Mesendoderm (in vitro differentiated cells): ENCODE measurements at regions not wholly inside any gene's neighbourhood (a gene's known extent, or its start where the extent isn't known, plus 50 kb on each side); places are given as distances from the start of the nearest gene placed in this dataset.
"Not testable (repeated sequence)": the region's sequence is repeated elsewhere in the genome, so short reads cannot be mapped to it uniquely, and the experiment has no call there.

Source experiments
- DNase-seq: peaks from one replicate; pipeline ENCODE4 v3.0.0; 2013
- H2AK5ac ChIP-seq: 2 replicates; pipeline ENCODE4 v1.6.1; 2013; ENCODE audit warnings: low read length, inconsistent platforms
- H2BK120ac ChIP-seq: 2 replicates; pipeline ENCODE4 v1.6.1; 2013; ENCODE audit warnings: low read depth, mild to moderate bottlenecking, low read length, moderate library complexity, mixed read lengths
- H2BK15ac ChIP-seq: replicated peaks from 2 replicates; pipeline ENCODE4 v1.6.1; 2013; ENCODE audit warnings: low read depth, mild to moderate bottlenecking, moderate library complexity
- H2BK5ac ChIP-seq: 2 replicates; pipeline ENCODE4 v1.6.1; 2013; ENCODE audit warnings: low read length, inconsistent platforms
- H3K18ac ChIP-seq: 2 replicates; pipeline ENCODE4 v1.6.1; 2013; ENCODE audit warnings: mild to moderate bottlenecking, low read length, mixed read lengths
- H3K23ac ChIP-seq: one replicate; pipeline ENCODE4 v1.6.1; 2013; ENCODE audit warnings: low read length
- H3K27ac ChIP-seq: 2 replicates; pipeline ENCODE4 v1.5.1; 2013; ENCODE audit warnings: low read depth, mild to moderate bottlenecking, inconsistent platforms, low read length, moderate library complexity
- H3K27me3 ChIP-seq: 2 replicates; pipeline ENCODE4 v1.6.1; 2013; ENCODE audit warnings: low read length, control low read depth, mild to moderate bottlenecking, inconsistent platforms; ENCODE audit not compliant: insufficient read depth, poor library complexity
- H3K36me3 ChIP-seq: 2 replicates; pipeline ENCODE4 v1.6.1; 2013; ENCODE audit warnings: low read length, inconsistent platforms; ENCODE audit not compliant: control insufficient read depth, insufficient read depth
- H3K4ac ChIP-seq: one replicate; pipeline ENCODE4 v1.6.1; 2013; ENCODE audit warnings: low read depth, mild to moderate bottlenecking, low read length, moderate library complexity
- H3K4me1 ChIP-seq: 2 replicates; pipeline ENCODE4 v1.6.1; 2013; ENCODE audit warnings: low read depth, low read length, inconsistent platforms; ENCODE audit not compliant: control insufficient read depth
- H3K4me2 ChIP-seq: 2 replicates; pipeline ENCODE4 v1.6.1; 2013; ENCODE audit warnings: low read length
- H3K4me3 ChIP-seq: 2 replicates; pipeline ENCODE4 v1.5.1; 2013; ENCODE audit warnings: mild to moderate bottlenecking, low read length
- H3K56ac ChIP-seq: one replicate; pipeline ENCODE4 v1.6.1; 2013; ENCODE audit warnings: low read length
- H3K79me1 ChIP-seq: 2 replicates; pipeline ENCODE4 v1.6.1; 2013; ENCODE audit warnings: low read length, inconsistent platforms
- H3K79me2 ChIP-seq: 2 replicates; pipeline ENCODE4 v1.6.1; 2013; ENCODE audit warnings: mild to moderate bottlenecking, low read length; ENCODE audit not compliant: control insufficient read depth, insufficient read depth
- H3K9ac ChIP-seq: 2 replicates; pipeline ENCODE4 v1.6.1; 2013; ENCODE audit warnings: low read length, inconsistent platforms
- H4K5ac ChIP-seq: one replicate; pipeline ENCODE4 v1.6.1; 2013; ENCODE audit warnings: low read length
- H4K8ac ChIP-seq: one replicate; pipeline ENCODE4 v1.6.1; 2013; ENCODE audit warnings: low read depth, mild to moderate bottlenecking, control low read depth, low read length, moderate library complexity
- WGBS: extraction: QIAGEN DNeasy Blood & Tissue Kit; methylation state at CpG from one replicate; pipeline ENCODE4 v1.1.7; 2013; ENCODE audit warnings: low lambda C conversion rate, missing lambda C conversion rate; ENCODE audit not compliant: insufficient coverage; ENCODE audit errors: extremely low coverage; 5-methylcytosine and 5-hydroxymethylcytosine counted together

DNA sequence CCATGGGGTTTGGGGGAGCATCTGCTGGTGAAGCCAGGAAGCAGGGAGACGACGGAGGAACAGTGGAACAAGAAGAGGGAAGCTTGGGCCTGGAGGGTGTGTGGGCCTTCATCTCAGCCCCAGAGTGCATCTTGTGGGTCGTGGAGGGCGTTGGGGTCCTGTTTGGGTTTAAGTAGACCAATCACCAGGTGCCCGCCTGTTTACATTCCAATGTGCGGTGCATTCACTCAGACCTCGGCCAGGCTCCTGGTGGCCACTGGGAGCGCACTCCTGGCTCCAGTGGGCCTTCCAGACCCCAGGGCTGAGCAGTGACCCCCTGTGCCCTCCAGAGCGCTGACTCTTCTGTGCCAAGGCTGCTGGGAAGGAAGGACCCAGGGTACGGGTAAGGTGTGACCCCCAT is 293.7 kb downstream of the NDUFA10 start:
- no peaks in the 10 kb centered on the region for H3K79me1 ChIP-seq
- H2BK5ac ChIP-seq = no peak overlapping the region
- no peaks in the 10 kb centered on the region for H3K36me3 ChIP-seq
- H3K4ac ChIP-seq = no peak overlapping the region
- H4K5ac ChIP-seq = no peak overlapping the region
- H2AK5ac ChIP-seq = no peak overlapping the region
- no peak overlapping the region for H3K56ac ChIP-seq
- no peak overlapping the region for H2BK15ac ChIP-seq
- no peak overlapping the region for H3K18ac ChIP-seq
- H3K79me2 ChIP-seq = no peaks in the 10 kb centered on the region
- no peaks in the 10 kb centered on the region for H3K27me3 ChIP-seq
- H3K4me1 ChIP-seq = no peaks in the 10 kb centered on the region
- no peak overlapping the region for H3K23ac ChIP-seq
- peak; percentile 19 for DNase-seq
- H4K8ac ChIP-seq = no peak overlapping the region
- no peak overlapping the region for H2BK120ac ChIP-seq
- H3K9ac ChIP-seq = no peak overlapping the region
- no peak overlapping the region for H3K27ac ChIP-seq
- no CpG with 5 or more reads among the region's 10 CpGs for WGBS
- no peak overlapping the region for H3K4me3 ChIP-seq
- H3K4me2 ChIP-seq = no peak overlapping the region

DNA sequence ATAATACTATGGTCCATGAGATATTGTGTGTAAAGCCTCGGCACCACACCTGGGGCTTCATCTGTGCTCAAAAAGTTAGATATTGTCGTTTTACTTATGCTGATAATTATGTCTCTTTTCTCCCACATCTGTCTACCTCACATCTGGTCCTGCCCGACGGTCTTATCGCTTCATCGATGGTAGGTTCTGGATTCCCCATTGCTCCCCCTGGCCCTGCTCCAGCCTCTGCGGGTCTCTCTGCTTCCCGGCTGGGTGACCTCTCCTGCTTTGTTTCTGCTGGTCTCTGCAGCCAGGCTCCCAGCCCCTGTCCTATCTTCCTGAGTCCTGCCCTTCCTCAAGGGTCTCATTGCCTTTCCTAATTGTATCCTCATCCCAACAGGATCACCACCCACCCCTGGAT is 294.2 kb downstream of the NDUFA10 start:
- Histone ChIP-seq H3K4ac (no peak overlapping the region), H3K4me1 (no peaks in the 10 kb centered on the region), H3K4me3 (no peak overlapping the region), H2AK5ac (no peak overlapping the region), H4K5ac (no peak overlapping the region), H2BK5ac (no peak overlapping the region), H3K23ac (no peak overlapping the region), H3K27me3 (no peaks in the 10 kb centered on the region), H3K9ac (no peak overlapping the region), H2BK120ac (no peak overlapping the region), H3K79me1 (no peaks in the 10 kb centered on the region), H3K18ac (no peak overlapping the region), H2BK15ac (no peak overlapping the region), H3K4me2 (no peak overlapping the region), H3K27ac (no peak overlapping the region), H3K79me2 (no peaks in the 10 kb centered on the region), H3K56ac (no peak overlapping the region), H4K8ac (no peak overlapping the region), H3K36me3 (no peaks in the 10 kb centered on the region)
- no CpG with 5 or more reads among the region's 8 CpGs for WGBS
- no peak for DNase-seq

DNA sequence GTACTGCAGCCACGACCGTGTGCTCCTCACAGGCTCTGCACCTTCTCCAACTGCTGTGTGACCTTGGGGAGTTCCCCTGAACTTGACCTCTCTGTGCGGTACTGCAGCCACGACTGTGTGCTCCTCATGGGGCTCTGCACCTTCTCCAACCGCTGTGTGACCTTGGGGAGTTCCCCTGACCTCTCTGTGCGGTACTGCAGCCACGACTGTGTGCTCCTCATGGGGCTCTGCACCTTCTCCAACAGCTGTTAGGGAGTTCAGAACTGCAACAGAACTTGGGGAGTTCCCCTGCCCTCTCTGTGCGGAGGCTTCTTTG is 294.6 kb downstream of the NDUFA10 start:
- H3K4me2 ChIP-seq = not testable (repeated sequence)
- WGBS = no CpG with 5 or more reads among the region's 8 CpGs

DNA sequence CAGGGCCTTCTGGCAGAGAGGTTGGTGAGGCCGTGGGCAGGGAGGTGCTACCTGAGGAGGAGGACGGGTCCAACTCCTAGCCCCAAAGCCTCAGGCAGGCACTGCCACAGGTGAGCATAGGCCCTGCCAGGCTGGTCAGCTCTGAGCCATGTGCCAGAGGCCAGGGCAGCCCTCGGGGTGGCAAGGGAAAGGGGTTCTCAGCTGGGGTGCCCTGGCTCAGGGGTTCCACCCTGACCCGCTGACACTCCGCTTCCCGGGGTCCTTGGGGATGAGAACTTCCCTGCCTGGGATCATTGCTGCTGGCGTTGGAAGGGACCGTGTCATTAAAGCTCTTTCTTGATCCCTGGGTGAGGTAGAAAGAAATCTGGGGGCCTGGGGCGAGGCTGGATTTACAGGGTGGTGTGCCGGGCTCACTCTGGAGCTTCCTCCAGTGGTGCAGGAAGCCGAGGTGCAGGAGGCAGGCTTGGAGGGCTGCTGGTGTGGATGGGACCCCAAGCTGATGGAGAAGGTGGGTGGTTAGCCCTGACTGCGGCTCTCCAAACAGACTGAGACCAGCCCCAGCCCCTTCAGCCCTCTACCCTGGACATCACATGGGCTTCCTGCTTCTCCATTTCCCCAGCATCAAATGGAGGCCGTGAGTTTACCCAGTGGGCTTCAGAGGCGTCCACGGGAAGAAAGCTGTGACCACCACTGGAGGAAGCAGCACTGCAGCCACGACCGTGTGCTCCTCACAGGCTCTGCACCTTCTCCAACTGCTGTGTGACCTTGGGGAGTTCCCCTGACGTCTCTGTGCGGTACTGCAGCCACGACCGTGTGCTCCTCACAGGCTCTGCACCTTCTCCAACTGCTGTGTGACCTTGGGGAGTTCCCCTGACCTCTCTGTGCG is 295.2 kb downstream of the NDUFA10 start:
- Histone ChIP-seq H3K18ac (no peak overlapping the region), H3K4me1 (no peaks in the 10 kb centered on the region), H2BK5ac (no peak overlapping the region), H3K4ac (no peak overlapping the region), H4K5ac (no peak overlapping the region), H3K4me3 (no peak overlapping the region), H2BK120ac (no peak overlapping the region), H3K23ac (no peak overlapping the region), H3K79me1 (no peaks in the 10 kb centered on the region), H3K4me2 (no peak overlapping the region), H3K27ac (no peak overlapping the region), H2BK15ac (no peak overlapping the region), H3K9ac (no peak overlapping the region), H3K36me3 (no peaks in the 10 kb centered on the region), H2AK5ac (no peak overlapping the region), H3K79me2 (no peaks in the 10 kb centered on the region), H3K56ac (no peak overlapping the region), H3K27me3 (no peaks in the 10 kb centered on the region), H4K8ac (no peak overlapping the region)
- no CpG with 5 or more reads among the region's 22 CpGs for WGBS
- no peak for DNase-seq

More for the DNA sequence above, 294.6 kb downstream of the NDUFA10 start:
- not testable (repeated sequence) for H3K79me2 ChIP-seq, H3K4me3 ChIP-seq, H3K79me1 ChIP-seq, H3K4me1 ChIP-seq, H2BK15ac ChIP-seq, H3K56ac ChIP-seq, H4K8ac ChIP-seq, H3K27me3 ChIP-seq, H4K5ac ChIP-seq, H3K27ac ChIP-seq, H3K9ac ChIP-seq, H3K18ac ChIP-seq, H3K36me3 ChIP-seq, H2BK120ac ChIP-seq, H2BK5ac ChIP-seq, H3K23ac ChIP-seq, H3K4ac ChIP-seq, H2AK5ac ChIP-seq, DNase-seq

DNA sequence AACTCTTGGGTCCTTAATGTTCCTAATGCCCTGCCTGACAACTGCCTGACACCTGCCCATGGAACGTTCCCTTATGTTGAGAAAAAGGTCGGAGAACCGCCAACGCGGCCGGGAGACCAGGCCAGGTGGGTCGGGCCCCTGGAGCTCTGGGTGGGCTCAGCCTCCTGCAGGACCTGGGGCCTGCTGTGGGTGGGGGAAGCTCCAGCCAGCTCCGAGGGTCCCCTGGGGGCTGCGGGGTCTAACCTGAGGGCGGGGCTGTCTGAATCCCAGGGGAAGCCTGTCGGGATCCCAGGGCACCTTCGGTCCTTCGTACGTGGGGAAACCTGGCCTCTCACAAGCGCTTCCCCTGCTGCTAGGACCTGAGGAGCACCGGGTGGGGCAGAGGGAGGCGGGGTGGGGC is 296.0 kb downstream of the NDUFA10 start:
- Histone ChIP-seq H3K79me1 (no peaks in the 10 kb centered on the region), H3K36me3 (no peaks in the 10 kb centered on the region), H3K23ac (no peak overlapping the region), H3K18ac (no peak overlapping the region), H2BK15ac (no peak overlapping the region), H3K4me3 (no peak overlapping the region), H3K27ac (no peak overlapping the region), H3K79me2 (no peaks in the 10 kb centered on the region), H3K4me1 (no peaks in the 10 kb centered on the region), H3K9ac (no peak overlapping the region), H3K27me3 (no peaks in the 10 kb centered on the region), H4K8ac (no peak overlapping the region), H4K5ac (no peak overlapping the region), H3K56ac (no peak overlapping the region), H2BK120ac (no peak overlapping the region), H2AK5ac (no peak overlapping the region), H2BK5ac (no peak overlapping the region), H3K4me2 (no peak overlapping the region), H3K4ac (no peak overlapping the region)
- no peak for DNase-seq
- WGBS = no CpG with 5 or more reads among the region's 17 CpGs

DNA sequence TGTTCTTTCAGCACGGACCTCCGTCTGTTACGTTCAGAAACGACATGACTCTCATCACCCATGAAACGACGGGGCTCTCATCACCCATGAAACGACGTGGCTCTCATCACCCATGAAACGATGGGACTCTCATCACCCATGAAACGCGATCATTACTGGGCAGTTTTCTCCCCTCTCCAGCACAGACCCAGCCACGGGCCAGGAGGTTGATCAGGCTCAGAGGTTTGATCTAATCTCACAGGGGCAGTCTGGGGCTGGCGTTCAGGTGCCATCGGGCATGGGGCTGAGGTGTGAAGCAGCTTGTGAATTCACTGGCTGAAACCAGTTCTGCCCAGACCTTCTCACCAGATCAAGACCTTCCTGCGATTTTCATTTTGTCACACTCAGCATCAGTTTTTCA is 296.4 kb downstream of the NDUFA10 start:
- DNase-seq = no peak
- no peak overlapping the region for H4K5ac ChIP-seq
- H3K18ac ChIP-seq = no peak overlapping the region
- H2BK5ac ChIP-seq = no peak overlapping the region
- WGBS = no CpG with 5 or more reads among the region's 15 CpGs
- H2AK5ac ChIP-seq = no peak overlapping the region
- H3K4me3 ChIP-seq = no peak overlapping the region
- no peaks in the 10 kb centered on the region for H3K36me3 ChIP-seq
- no peak overlapping the region for H3K56ac ChIP-seq
- no peak overlapping the region for H4K8ac ChIP-seq
- no peak overlapping the region for H3K27ac ChIP-seq
- no peaks in the 10 kb centered on the region for H3K27me3 ChIP-seq
- no peak overlapping the region for H3K9ac ChIP-seq
- no peak overlapping the region for H3K4ac ChIP-seq
- H3K79me2 ChIP-seq = no peaks in the 10 kb centered on the region
- H2BK120ac ChIP-seq = no peak overlapping the region
- no peak overlapping the region for H2BK15ac ChIP-seq
- H3K4me2 ChIP-seq = no peak overlapping the region
- no peak overlapping the region for H3K23ac ChIP-seq
- H3K4me1 ChIP-seq = no peaks in the 10 kb centered on the region
- no peaks in the 10 kb centered on the region for H3K79me1 ChIP-seq
